ENCODE measurements at regions not wholly inside any gene's neighbourhood (a gene's known extent, or its start where the extent isn't known, plus 50 kb on each side); places are given as distances from the start of the nearest gene placed in this dataset.

GRCh38 chr5:68685863-68686262, 408.0 kb upstream of the SLC30A5 start:
- POLR2A ChIA-PET = no interaction called here
- Mint-ChIP-seq H3K27me3 (peaks cover 9% of the 10 kb centered on the region), H3K9me3 (ENCODE audit: insufficient read depth) (no peaks in the 10 kb centered on the region), H3K27ac (no peak overlapping the region), H3K4me3 (no peak overlapping the region), H3K4me1 (no peaks in the 10 kb centered on the region)
- Histone ChIP-seq H3K4me2 (replicated peaks; ENCODE audit: low read depth, low read length, poor library complexity, severe bottlenecking) (no peak overlapping the region), H3K9ac (ENCODE audit: low read length) (no peak overlapping the region), H3K27me3 (replicated peaks in 1 of 4; ENCODE audit: control extremely low read depth in 1 of 4, control insufficient read depth in 3 of 4, insufficient read depth in 4 of 4, low read length in 3 of 4) (no peaks in the 10 kb centered on the region), H3K79me2 (ENCODE audit: control insufficient read depth, insufficient read depth, low read length) (no peaks in the 10 kb centered on the region), H3K4me1 (ENCODE audit: control insufficient read depth in 2 of 2, insufficient read depth in 2 of 2, low read length in 2 of 2) (no peaks in the 10 kb centered on the region), H4K20me1 (ENCODE audit: control insufficient read depth, insufficient read depth, low read length, poor library complexity, severe bottlenecking) (no peaks in the 10 kb centered on the region), H3K36me3 (replicated peaks in 1 of 2; ENCODE audit: control extremely low read depth in 1 of 2, control insufficient read depth in 1 of 2, extremely low read depth in 1 of 2, insufficient read depth in 2 of 2, low read length in 1 of 2) (no peaks in the 10 kb centered on the region), H3K9me3 (ENCODE audit: control extremely low read depth in 1 of 3, control insufficient read depth in 2 of 3, insufficient read depth in 1 of 3, low read length in 2 of 3) (peaks cover 0 to 3% (median 0%) of the 10 kb centered on the region in 3 donors), H3K27ac (ENCODE audit: low read length in 2 of 2) (no peak overlapping the region), H3K4me3 (ENCODE audit: control extremely low read depth in 1 of 5, extremely low read depth in 1 of 5, insufficient read depth in 1 of 5, low read depth in 2 of 5, low read length in 4 of 5) (no peak overlapping the region), H2AFZ (ENCODE audit: insufficient read depth, low read depth, low read length, poor library complexity, severe bottlenecking) (no peak overlapping the region)
- WGBS (ENCODE audit: insufficient coverage) = 100% methylated on average over 1 of the region's 1 CpG
- TF ChIP-seq, protein P1, sequence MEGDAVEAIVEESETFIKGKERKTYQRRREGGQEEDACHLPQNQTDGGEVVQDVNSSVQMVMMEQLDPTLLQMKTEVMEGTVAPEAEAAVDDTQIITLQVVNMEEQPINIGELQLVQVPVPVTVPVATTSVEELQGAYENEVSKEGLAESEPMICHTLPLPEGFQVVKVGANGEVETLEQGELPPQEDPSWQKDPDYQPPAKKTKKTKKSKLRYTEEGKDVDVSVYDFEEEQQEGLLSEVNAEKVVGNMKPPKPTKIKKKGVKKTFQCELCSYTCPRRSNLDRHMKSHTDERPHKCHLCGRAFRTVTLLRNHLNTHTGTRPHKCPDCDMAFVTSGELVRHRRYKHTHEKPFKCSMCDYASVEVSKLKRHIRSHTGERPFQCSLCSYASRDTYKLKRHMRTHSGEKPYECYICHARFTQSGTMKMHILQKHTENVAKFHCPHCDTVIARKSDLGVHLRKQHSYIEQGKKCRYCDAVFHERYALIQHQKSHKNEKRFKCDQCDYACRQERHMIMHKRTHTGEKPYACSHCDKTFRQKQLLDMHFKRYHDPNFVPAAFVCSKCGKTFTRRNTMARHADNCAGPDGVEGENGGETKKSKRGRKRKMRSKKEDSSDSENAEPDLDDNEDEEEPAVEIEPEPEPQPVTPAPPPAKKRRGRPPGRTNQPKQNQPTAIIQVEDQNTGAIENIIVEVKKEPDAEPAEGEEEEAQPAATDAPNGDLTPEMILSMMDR (IDR thresholded peaks at IDR 0.05) = no peak
- TF ChIP-seq EZH2 (IDR thresholded peaks at IDR 0.05; ENCODE audit: borderline replicate concordance, insufficient read depth, low read depth, low read length, poor library complexity, severe bottlenecking) = no peak
- intact Hi-C loops (cut with micrococcal nuclease) = no loop called here
- DNase-seq (no peak), ATAC-seq (ENCODE audit: low read depth) (no peak)
- CTCF ChIA-PET = no interaction called here

DNA sequence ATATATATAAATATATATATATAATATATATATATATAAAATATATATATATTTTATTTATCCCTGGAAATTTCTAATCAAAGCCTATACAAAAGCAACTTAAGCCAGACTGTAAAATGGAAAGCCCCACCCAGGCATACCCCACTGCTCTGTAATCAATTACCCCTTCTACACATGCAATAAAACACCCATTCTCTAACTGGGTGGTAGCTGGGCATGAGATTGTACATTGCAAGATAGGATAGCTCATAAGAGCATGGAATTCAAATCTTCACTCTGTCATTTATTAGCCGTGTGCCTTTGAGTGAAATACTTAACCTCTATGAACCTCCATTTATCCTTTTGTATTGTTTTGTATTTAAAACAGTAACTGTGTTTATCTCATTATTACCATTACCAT, 405.3 kb upstream of the SLC30A5 start:
- Histone ChIP-seq H3K27ac (ENCODE audit: low read length in 2 of 2) (no peak overlapping the region), H3K36me3 (replicated peaks in 1 of 2; ENCODE audit: control extremely low read depth in 1 of 2, control insufficient read depth in 1 of 2, extremely low read depth in 1 of 2, insufficient read depth in 2 of 2, low read length in 1 of 2) (no peaks in the 10 kb centered on the region), H3K27me3 (replicated peaks in 1 of 4; ENCODE audit: control extremely low read depth in 1 of 4, control insufficient read depth in 3 of 4, insufficient read depth in 4 of 4, low read length in 3 of 4) (no peaks in the 10 kb centered on the region), H2AFZ (ENCODE audit: insufficient read depth, low read depth, low read length, poor library complexity, severe bottlenecking) (no peak overlapping the region), H3K79me2 (ENCODE audit: control insufficient read depth, insufficient read depth, low read length) (no peaks in the 10 kb centered on the region), H3K4me1 (ENCODE audit: control insufficient read depth in 2 of 2, insufficient read depth in 2 of 2, low read length in 2 of 2) (no peaks in the 10 kb centered on the region), H3K4me2 (replicated peaks; ENCODE audit: low read depth, low read length, poor library complexity, severe bottlenecking) (no peak overlapping the region), H3K9me3 (ENCODE audit: control extremely low read depth in 1 of 3, control insufficient read depth in 2 of 3, insufficient read depth in 1 of 3, low read length in 2 of 3) (peaks cover 0 to 12% (median 0%) of the 10 kb centered on the region in 3 donors), H4K20me1 (ENCODE audit: control insufficient read depth, insufficient read depth, low read length, poor library complexity, severe bottlenecking) (no peaks in the 10 kb centered on the region), H3K9ac (ENCODE audit: low read length) (no peak overlapping the region), H3K4me3 (ENCODE audit: control extremely low read depth in 1 of 5, extremely low read depth in 1 of 5, insufficient read depth in 1 of 5, low read depth in 2 of 5, low read length in 4 of 5) (no peak overlapping the region)
- DNase-seq (no peak), ATAC-seq (ENCODE audit: low read depth) (no peak)
- POLR2A ChIA-PET = no interaction called here
- H3K27me3 Mint-ChIP-seq = peaks cover 5% of the 10 kb centered on the region
- intact Hi-C loops (cut with micrococcal nuclease) = no loop called here
- H3K4me1 Mint-ChIP-seq = no peaks in the 10 kb centered on the region
- TF ChIP-seq EZH2 (IDR thresholded peaks at IDR 0.05; ENCODE audit: borderline replicate concordance, insufficient read depth, low read depth, low read length, poor library complexity, severe bottlenecking) = no peak
- TF ChIP-seq, protein P1 (IDR thresholded peaks at IDR 0.05) = no peak
- no peak overlapping the region for H3K4me3 Mint-ChIP-seq
- H3K27ac Mint-ChIP-seq = no peak overlapping the region
- H3K9me3 Mint-ChIP-seq (ENCODE audit: insufficient read depth) = no peaks in the 10 kb centered on the region
- WGBS (ENCODE audit: insufficient coverage) = no CpG with 5 or more reads among the region's 1 CpG
- CTCF ChIA-PET = no interaction called here
